HG03196 (cell line): ENCODE measurements at regions not wholly inside any gene's neighbourhood (a gene's known extent, or its start where the extent isn't known, plus 50 kb on each side); places are given as distances from the start of the nearest gene placed in this dataset.

Experiments used
- ATAC-seq: cut with Tn5 transposase; IDR thresholded peaks from one replicate; pipeline ENCODE4 v1.9.1; 2021; ENCODE audit not compliant: unreplicated experiment

- ATAC-seq = no peak
Observed at GRCh38 chr12:102601621-102602020, 121.3 kb upstream of the IGF1 start.

- no peak for ATAC-seq
Observed at GRCh38 chr12:102596687-102597086, 116.3 kb upstream of the IGF1 start.

- ATAC-seq = no peak
Observed at GRCh38 chr12:102596031-102596430, 115.7 kb upstream of the IGF1 start.

- ATAC-seq = no peak
Observed at GRCh38 chr12:102595315-102595714, 115.0 kb upstream of the IGF1 start.

GRCh38 chr12:102593134-102593533, 112.8 kb upstream of the IGF1 start:
- no peak for ATAC-seq

- ATAC-seq = no peak
Observed at GRCh38 chr12:102592134-102592533, 111.8 kb upstream of the IGF1 start.

GRCh38 chr12:102573237-102573636, 92.9 kb upstream of the IGF1 start:
- no peak for ATAC-seq

GRCh38 chr12:102571889-102572288, 91.5 kb upstream of the IGF1 start:
- ATAC-seq = no peak

- no peak for ATAC-seq
Observed at GRCh38 chr12:102570256-102570655, 89.9 kb upstream of the IGF1 start.

- no peak for ATAC-seq
Observed at GRCh38 chr12:102569803-102570202, 89.4 kb upstream of the IGF1 start.

- ATAC-seq = no peak
Observed at GRCh38 chr12:102568276-102568675, 87.9 kb upstream of the IGF1 start.

GRCh38 chr12:102567031-102567985, 86.9 kb upstream of the IGF1 start:
- no peak for ATAC-seq

- no peak for ATAC-seq
Observed at GRCh38 chr12:102565555-102565954, 85.2 kb upstream of the IGF1 start.

GRCh38 chr12:102564026-102564425, 83.7 kb upstream of the IGF1 start:
- ATAC-seq = no peak

GRCh38 chr12:102562836-102563425, 82.6 kb upstream of the IGF1 start:
- no peak for ATAC-seq

- no peak for ATAC-seq
Observed at GRCh38 chr12:102551186-102551585, 70.8 kb upstream of the IGF1 start.

- no peak for ATAC-seq
Observed at GRCh38 chr12:102549691-102550090, 69.3 kb upstream of the IGF1 start.

GRCh38 chr12:102548543-102548942, 68.2 kb upstream of the IGF1 start:
- ATAC-seq = no peak

GRCh38 chr12:102543494-102544485, 63.4 kb upstream of the IGF1 start:
- ATAC-seq = no peak

GRCh38 chr12:102542816-102543440, 62.6 kb upstream of the IGF1 start:
- no peak for ATAC-seq
